IMR-90 (cell line): ENCODE measurements at regions not wholly inside any gene's neighbourhood (a gene's known extent, or its start where the extent isn't known, plus 50 kb on each side); places are given as distances from the start of the nearest gene placed in this dataset.

Source experiments
- ATAC-seq: fragments of 200-7000 bp; cut with Tn5 transposase; 2 replicates; pipeline ENCODE4 v1.9.1; 2020; ENCODE audit warnings: low read depth, mild to moderate bottlenecking, moderate library complexity
- BruUV-seq: library from RNA; stranded (reverse); fragments of 400-500 nt; replicated peaks from 2 replicates; lab custom pipeline; 2021; lab: Mats Ljungman, UMichigan
- CTCF ChIA-PET: fragments of 300-600 bp; formaldehyde crosslinking; extraction: SDS; loops from one replicate; lab custom pipeline; 2021; ENCODE audit warnings: antibody characterized with exemption; lab: Yijun Ruan, JAX
- POLR2A ChIA-PET: fragments of 300-600 bp; sonication (Branson Sonifier 250); formaldehyde crosslinking; loops from one replicate; lab custom pipeline; 2022; ENCODE audit warnings: antibody characterized with exemption; ENCODE audit not compliant: unreplicated experiment; lab: Charles Lee
- DNase-seq: peaks from one replicate; pipeline ENCODE4 v3.0.0; 2013
- H2AFZ ChIP-seq: replicated peaks from 2 replicates; pipeline ENCODE3; 2013; ENCODE audit warnings: low read length, mild to moderate bottlenecking; ENCODE audit not compliant: poor library complexity
- H2AK5ac ChIP-seq: 2 replicates; pipeline ENCODE4 v1.6.1; 2013; ENCODE audit warnings: low read depth, low read length, inconsistent platforms
- H2AK9ac ChIP-seq: replicated peaks from 2 replicates; pipeline ENCODE3; 2013; ENCODE audit warnings: mild to moderate bottlenecking, low read depth, low read length, moderate library complexity; ENCODE audit not compliant: poor library complexity
- H2BK120ac ChIP-seq: 2 replicates; pipeline ENCODE4 v1.6.1; 2013; ENCODE audit warnings: low read depth, low read length, inconsistent platforms
- H2BK15ac ChIP-seq: 3 replicates; pipeline ENCODE4 v1.6.1; 2013; ENCODE audit warnings: low read depth, low read length, inconsistent platforms
- H2BK20ac ChIP-seq: 2 replicates; pipeline ENCODE4 v1.6.1; 2013; ENCODE audit warnings: low read depth, mild to moderate bottlenecking, inconsistent platforms, low read length, moderate library complexity
- H2BK5ac ChIP-seq: 2 replicates; pipeline ENCODE4 v1.6.1; 2013; ENCODE audit warnings: mild to moderate bottlenecking, low read depth, low read length, inconsistent platforms; ENCODE audit not compliant: poor library complexity, severe bottlenecking
- H3K14ac ChIP-seq: replicated peaks from 2 replicates; pipeline ENCODE4 v1.6.1; 2013; ENCODE audit warnings: low read depth, low read length, inconsistent platforms
- H3K18ac ChIP-seq: 2 replicates; pipeline ENCODE4 v1.6.1; 2013; ENCODE audit warnings: low read depth, low read length, control low read depth
- H3K23ac ChIP-seq: 2 replicates; pipeline ENCODE4 v1.6.1; 2013; ENCODE audit warnings: low read depth, low read length, inconsistent platforms
- H3K27ac ChIP-seq: 2 replicates; pipeline ENCODE4 v1.5.1; 2013; ENCODE audit warnings: mild to moderate bottlenecking, control low read depth, low read length; ENCODE audit not compliant: insufficient read depth
- H3K27me3 ChIP-seq: 2 replicates; pipeline ENCODE4 v1.6.1; 2013; ENCODE audit warnings: low read length; ENCODE audit not compliant: control insufficient read depth, insufficient read depth
- H3K36me3 ChIP-seq: 2 replicates; pipeline ENCODE4 v1.6.1; 2013; ENCODE audit warnings: low read length, mixed read lengths; ENCODE audit not compliant: control insufficient read depth, insufficient read depth
- H3K4ac ChIP-seq: 2 replicates; pipeline ENCODE4 v1.6.1; 2013; ENCODE audit warnings: low read depth, low read length, inconsistent platforms
- H3K4me1 ChIP-seq: 2 replicates; pipeline ENCODE4 v1.6.1; 2013; ENCODE audit warnings: low read length, mixed read lengths; ENCODE audit not compliant: control insufficient read depth, insufficient read depth
- H3K4me2 ChIP-seq: 2 replicates; pipeline ENCODE4 v1.6.1; 2013; ENCODE audit warnings: low read depth, mild to moderate bottlenecking, control low read depth, low read length, moderate library complexity
- H3K4me3 ChIP-seq: 2 replicates; pipeline ENCODE4 v1.5.1; 2013; ENCODE audit warnings: low read depth, mild to moderate bottlenecking, control low read depth, low read length, moderate library complexity; ENCODE audit not compliant: insufficient read depth
- H3K56ac ChIP-seq: 2 replicates; pipeline ENCODE4 v1.6.1; 2013; ENCODE audit warnings: low read length, inconsistent platforms; ENCODE audit not compliant: insufficient read depth; ENCODE audit errors: extremely low read depth
- H3K79me1 ChIP-seq, 2 experiments: 2 replicates each; pipeline ENCODE4 v1.6.1; 2013; ENCODE audit warnings: low read length in 2 of 2, inconsistent platforms in 1 of 2, low read depth in 1 of 2
- H3K9ac ChIP-seq: 2 replicates; pipeline ENCODE4 v1.6.1; 2013; ENCODE audit warnings: low read depth, low read length, control low read depth
- H3K9me1 ChIP-seq: 2 replicates; pipeline ENCODE4 v1.6.1; 2013; ENCODE audit warnings: low read length, inconsistent platforms; ENCODE audit not compliant: insufficient read depth
- H3K9me3 ChIP-seq: 2 replicates; pipeline ENCODE4 v1.6.1; 2013; ENCODE audit warnings: low read length; ENCODE audit not compliant: control insufficient read depth, insufficient read depth
- H4K20me1 ChIP-seq: 2 replicates; pipeline ENCODE4 v1.6.1; 2013; ENCODE audit warnings: low read length, inconsistent platforms; ENCODE audit not compliant: insufficient read depth
- H4K5ac ChIP-seq: 2 replicates; pipeline ENCODE4 v1.6.1; 2013; ENCODE audit warnings: mild to moderate bottlenecking, low read depth, low read length, control low read depth
- H4K8ac ChIP-seq, 2 experiments: 2 replicates each; pipeline ENCODE4 v1.6.1; 2013; ENCODE audit warnings: low read depth in 2 of 2, low read length in 2 of 2, control low read depth in 1 of 2, inconsistent platforms in 1 of 2
- H4K91ac ChIP-seq: 2 replicates; pipeline ENCODE4 v1.6.1; 2013; ENCODE audit warnings: low read depth, low read length, inconsistent platforms; ENCODE audit not compliant: insufficient read depth
- BHLHE40 ChIP-seq: fragments of 150-350 bp; IDR thresholded peaks from 2 replicates; pipeline ENCODE4 v1.6.1; 2016; ENCODE audit warnings: mild to moderate bottlenecking, low read depth, low read length
- CHD1 ChIP-seq: IDR thresholded peaks from 2 replicates; pipeline ENCODE4 v1.6.1; 2012; ENCODE audit warnings: low read depth, low read length, improper control_type of control experiment
- FOS ChIP-seq: fragments of 150-350 bp; IDR thresholded peaks from 2 replicates; pipeline ENCODE4 v1.6.1; 2016; ENCODE audit warnings: low read depth, low read length
- MAFK ChIP-seq: IDR thresholded peaks from 2 replicates; pipeline ENCODE4 v1.6.1; 2012; ENCODE audit warnings: low read depth, low read length, improper control_type of control experiment
- MAZ ChIP-seq: IDR thresholded peaks from 2 replicates; pipeline ENCODE4 v1.6.1; 2012; ENCODE audit warnings: low read depth, mild to moderate bottlenecking, low read length, improper control_type of control experiment, moderate library complexity, borderline replicate concordance
- NFE2L2 ChIP-seq: fragments of 150-350 bp; IDR thresholded peaks from 2 replicates; pipeline ENCODE4 v1.6.1; 2016; ENCODE audit warnings: low read depth, mild to moderate bottlenecking, low read length
- WGBS, 2 experiments: methylation state at CpG; one replicate each; pipeline versions ENCODE4 v1.1.5 to v1.1.7; 2013; ENCODE audit warnings: missing lambda C conversion rate in 2 of 2; ENCODE audit not compliant: insufficient read length in 1 of 2; ENCODE audit errors: extremely low coverage in 2 of 2; 5-methylcytosine and 5-hydroxymethylcytosine counted together
- dilution Hi-C: fragments of 300-500 bp; cut with HindIII; formaldehyde crosslinking; loops from one replicate; pipeline ENCODE4 v1.14.3; 2018; ENCODE audit warnings: low sequenced_read_pairs; ENCODE audit not compliant: unreplicated experiment
- in situ Hi-C: fragments of 300-500 bp; cut with MboI; formaldehyde crosslinking; loops from 3 replicates; pipeline ENCODE4 v1.14.3; 2019; ENCODE audit warnings: low sequenced_read_pairs, inconsistent platforms, mixed read lengths
- intact Hi-C: fragments of 100-400 bp; cut with micrococcal nuclease; formaldehyde crosslinking; loops from 2 replicates; pipeline ENCODE4 v1.10.0; 2022
- TF ChIP-seq, protein P1 (sequence below): fragments of 150-350 bp; IDR thresholded peaks from 2 replicates; pipeline ENCODE4 v1.6.1; 2017; ENCODE audit warnings: mild to moderate bottlenecking, antibody characterized with exemption, low read length, low read depth
- TF ChIP-seq, protein P2 (sequence below): fragments of 150-350 bp; IDR thresholded peaks from 2 replicates; pipeline ENCODE4 v1.6.1; 2016; ENCODE audit warnings: low read depth, mild to moderate bottlenecking, low read length, moderate library complexity, borderline replicate concordance
- TF ChIP-seq, protein P3 (sequence below): conservative IDR thresholded peaks from 2 replicates; pipeline ENCODE4 v1.5.1; 2012; ENCODE audit warnings: mild to moderate bottlenecking, low read depth, low read length, improper control_type of control experiment

DNA sequence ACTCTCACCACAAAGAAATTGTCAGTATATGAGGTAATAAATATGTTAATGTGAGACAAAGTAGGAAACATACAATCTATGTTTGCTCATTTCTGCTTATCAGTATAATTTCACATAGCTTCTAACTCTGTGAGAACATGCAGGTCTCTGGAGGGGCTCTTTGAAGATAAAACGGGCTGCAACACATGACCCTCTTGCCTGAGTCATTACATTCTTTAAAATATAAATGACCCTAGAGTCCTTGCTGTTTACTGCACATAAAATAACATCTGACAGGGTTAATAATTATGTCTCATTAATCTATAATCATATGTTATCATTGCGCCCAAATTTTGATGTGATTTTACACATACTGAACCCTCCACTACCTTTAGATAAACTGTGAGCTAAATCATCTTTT is 681.5 kb downstream of the ARAP2 start:
- Histone ChIP-seq H3K4me3 (no peak overlapping the region), H2AFZ (no peak overlapping the region), H3K23ac (no peak overlapping the region), H3K9ac (no peak overlapping the region), H2BK15ac (no peak overlapping the region), H3K4ac (no peak overlapping the region), H2BK20ac (no peak overlapping the region), H2BK120ac (no peak overlapping the region), H3K56ac (no peak overlapping the region), H4K91ac (no peak overlapping the region), H4K8ac (no peak overlapping the region), H3K9me1 (no peaks in the 10 kb centered on the region), H3K14ac (no peak overlapping the region), H4K20me1 (no peaks in the 10 kb centered on the region), H2AK9ac (no peak overlapping the region), H3K4me1 (no peaks in the 10 kb centered on the region), H3K36me3 (no peaks in the 10 kb centered on the region), H3K9me3 (peaks cover 8% of the 10 kb centered on the region), H4K5ac (no peak overlapping the region), H3K27me3 (no peaks in the 10 kb centered on the region), H3K4me2 (no peak overlapping the region), H3K18ac (no peak overlapping the region), H3K79me1 (no peaks in the 10 kb centered on the region), H3K27ac (no peak overlapping the region), H2AK5ac (no peak overlapping the region), H2BK5ac (no peak overlapping the region)
- no CpG with 5 or more reads among the region's 2 CpGs for whole genome bisulfite sequencing, 2 experiments
- no TSS peak for BruUV-seq
- ATAC-seq (no peak), DNase-seq (no peak)
- ChIA-PET POLR2A (no interaction called here), CTCF (no interaction called here)
- in situ Hi-C loops: no loop called here
- no peak for TF ChIP-seq MAZ
- TF ChIP-seq, protein P1, sequence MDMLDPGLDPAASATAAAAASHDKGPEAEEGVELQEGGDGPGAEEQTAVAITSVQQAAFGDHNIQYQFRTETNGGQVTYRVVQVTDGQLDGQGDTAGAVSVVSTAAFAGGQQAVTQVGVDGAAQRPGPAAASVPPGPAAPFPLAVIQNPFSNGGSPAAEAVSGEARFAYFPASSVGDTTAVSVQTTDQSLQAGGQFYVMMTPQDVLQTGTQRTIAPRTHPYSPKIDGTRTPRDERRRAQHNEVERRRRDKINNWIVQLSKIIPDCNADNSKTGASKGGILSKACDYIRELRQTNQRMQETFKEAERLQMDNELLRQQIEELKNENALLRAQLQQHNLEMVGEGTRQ: no peak
- TF ChIP-seq, protein P2, sequence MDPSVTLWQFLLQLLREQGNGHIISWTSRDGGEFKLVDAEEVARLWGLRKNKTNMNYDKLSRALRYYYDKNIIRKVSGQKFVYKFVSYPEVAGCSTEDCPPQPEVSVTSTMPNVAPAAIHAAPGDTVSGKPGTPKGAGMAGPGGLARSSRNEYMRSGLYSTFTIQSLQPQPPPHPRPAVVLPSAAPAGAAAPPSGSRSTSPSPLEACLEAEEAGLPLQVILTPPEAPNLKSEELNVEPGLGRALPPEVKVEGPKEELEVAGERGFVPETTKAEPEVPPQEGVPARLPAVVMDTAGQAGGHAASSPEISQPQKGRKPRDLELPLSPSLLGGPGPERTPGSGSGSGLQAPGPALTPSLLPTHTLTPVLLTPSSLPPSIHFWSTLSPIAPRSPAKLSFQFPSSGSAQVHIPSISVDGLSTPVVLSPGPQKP: no peak
- no peak for TF ChIP-seq CHD1
- TF ChIP-seq FOS: no peak
- TF ChIP-seq, protein P3, sequence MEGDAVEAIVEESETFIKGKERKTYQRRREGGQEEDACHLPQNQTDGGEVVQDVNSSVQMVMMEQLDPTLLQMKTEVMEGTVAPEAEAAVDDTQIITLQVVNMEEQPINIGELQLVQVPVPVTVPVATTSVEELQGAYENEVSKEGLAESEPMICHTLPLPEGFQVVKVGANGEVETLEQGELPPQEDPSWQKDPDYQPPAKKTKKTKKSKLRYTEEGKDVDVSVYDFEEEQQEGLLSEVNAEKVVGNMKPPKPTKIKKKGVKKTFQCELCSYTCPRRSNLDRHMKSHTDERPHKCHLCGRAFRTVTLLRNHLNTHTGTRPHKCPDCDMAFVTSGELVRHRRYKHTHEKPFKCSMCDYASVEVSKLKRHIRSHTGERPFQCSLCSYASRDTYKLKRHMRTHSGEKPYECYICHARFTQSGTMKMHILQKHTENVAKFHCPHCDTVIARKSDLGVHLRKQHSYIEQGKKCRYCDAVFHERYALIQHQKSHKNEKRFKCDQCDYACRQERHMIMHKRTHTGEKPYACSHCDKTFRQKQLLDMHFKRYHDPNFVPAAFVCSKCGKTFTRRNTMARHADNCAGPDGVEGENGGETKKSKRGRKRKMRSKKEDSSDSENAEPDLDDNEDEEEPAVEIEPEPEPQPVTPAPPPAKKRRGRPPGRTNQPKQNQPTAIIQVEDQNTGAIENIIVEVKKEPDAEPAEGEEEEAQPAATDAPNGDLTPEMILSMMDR: no peak
- no peak for TF ChIP-seq BHLHE40
- no peak for TF ChIP-seq NFE2L2
- TF ChIP-seq MAFK: no peak
- intact Hi-C loops: no loop called here
- dilution Hi-C loops: no loop called here
